K562 (cell line): ENCODE measurements at regions not wholly inside any gene's neighbourhood (a gene's known extent, or its start where the extent isn't known, plus 50 kb on each side); places are given as distances from the start of the nearest gene placed in this dataset.

Experiments
- ATAC-seq: fragments of 200-7000 bp; cut with Tn5 transposase; 3 replicates; pipeline ENCODE4 v1.9.1; 2020; ENCODE audit warnings: moderate library complexity
- BruUV-seq: library from RNA; stranded (reverse); fragments of 400-500 nt; replicated peaks from 2 replicates; lab custom pipeline; 2021; lab: Mats Ljungman, UMichigan
- CTCF ChIA-PET: fragments of 300-600 bp; formaldehyde crosslinking; extraction: SDS; loops from one replicate; lab custom pipeline; 2021; ENCODE audit warnings: low intra/inter-chr PET ratio; lab: Yijun Ruan, JAX
- POLR2A ChIA-PET: fragments of 300-600, 350-650 bp; sonication (Branson Sonifier 250); formaldehyde crosslinking; extraction: SDS; loops from one replicate; lab custom pipeline; 2021; ENCODE audit warnings: antibody characterized with exemption, inconsistent platforms; lab: Yijun Ruan, JAX
- DNase-seq, 4 experiments: peaks; one replicate each; pipeline versions ENCODE4 v3.0.0 to v3.0.0-alpha.2; 2011 to 2018; ENCODE audit warnings: low spot score in 3 of 4, mixed read lengths in 3 of 4; ENCODE audit errors: extremely low read depth in 1 of 4
- FAIRE-seq: peaks from 2 replicates; lab custom pipeline; 2011; peaks lifted over from hg19 to GRCh38; lab: Jason Lieb, UNC
- H2AFZ ChIP-seq: 2 replicates; pipeline ENCODE4 v1.6.0; 2011; ENCODE audit warnings: low read depth, low read length, control low read depth, inconsistent platforms
- H3K27ac ChIP-seq: fragments of 200-600 bp; 3 replicates; pipeline ENCODE4 v1.8.0; 2011; ENCODE audit warnings: low read depth, mild to moderate bottlenecking, control low read depth, inconsistent platforms, low read length, moderate library complexity, mixed read lengths; ENCODE audit errors: extremely low read depth
- H3K27me3 ChIP-seq, 2 experiments: fragments of 300-600 bp in 1 of 2; 2 replicates in 1 of 2; 3 replicates in 1 of 2; pipeline versions ENCODE4 v1.6.0 to v1.8.0; 2011; ENCODE audit warnings: inconsistent platforms in 2 of 2, low read length in 2 of 2, mild to moderate bottlenecking in 1 of 2, mixed read lengths in 1 of 2, moderate library complexity in 1 of 2; ENCODE audit not compliant: control insufficient read depth in 2 of 2, insufficient read depth in 2 of 2
- H3K36me3 ChIP-seq: fragments of 300-600 bp; 3 replicates; pipeline ENCODE4 v1.8.0; 2011; ENCODE audit warnings: mild to moderate bottlenecking, low read length, inconsistent platforms; ENCODE audit not compliant: control insufficient read depth, insufficient read depth
- H3K4me1 ChIP-seq, 2 experiments: fragments of 200-600 bp in 1 of 2; replicated peaks in 1 of 2; 2 replicates in 1 of 2; 3 replicates in 1 of 2; pipeline versions ENCODE4 v1.5.1 to v1.8.0; 2011; ENCODE audit warnings: inconsistent platforms in 2 of 2, low read length in 2 of 2, mild to moderate bottlenecking in 1 of 2, mixed read lengths in 1 of 2, moderate library complexity in 1 of 2; ENCODE audit not compliant: control insufficient read depth in 2 of 2, insufficient read depth in 2 of 2
- H3K4me2 ChIP-seq: 2 replicates; pipeline ENCODE4 v1.6.1; 2011; ENCODE audit warnings: low read length, control low read depth, inconsistent platforms, mixed read lengths; ENCODE audit not compliant: insufficient read depth
- H3K4me3 ChIP-seq: fragments of 200-600 bp; sonication (generic), shearing (Covaris generic); 2 replicates; pipeline ENCODE4 v1.5.1; 2016; ENCODE audit warnings: control low read depth, inconsistent platforms
- H3K79me2 ChIP-seq: fragments of 200-600 bp; 3 replicates; pipeline ENCODE4 v1.8.0; 2011; ENCODE audit warnings: low read length, inconsistent platforms; ENCODE audit not compliant: control insufficient read depth, insufficient read depth
- H3K9ac ChIP-seq, 2 experiments: 2 replicates each; pipeline versions ENCODE4 v1.6.0 to v1.6.1; 2011; ENCODE audit warnings: low read depth in 2 of 2, low read length in 2 of 2, control low read depth in 1 of 2, inconsistent platforms in 1 of 2, mild to moderate bottlenecking in 1 of 2, mixed read lengths in 1 of 2; ENCODE audit not compliant: insufficient read depth in 1 of 2
- H3K9me1 ChIP-seq: one replicate; pipeline ENCODE4 v1.6.0; 2011; ENCODE audit warnings: inconsistent platforms, mild to moderate bottlenecking, low read length, moderate library complexity; ENCODE audit not compliant: control insufficient read depth, insufficient read depth
- H3K9me3 ChIP-seq: replicated peaks from 2 replicates; pipeline ENCODE4 v1.5.1; 2011; ENCODE audit warnings: low read depth, low read length, inconsistent platforms; ENCODE audit not compliant: control insufficient read depth, insufficient read depth
- H4K20me1 ChIP-seq: replicated peaks from 2 replicates; pipeline ENCODE4 v1.6.1; 2011; ENCODE audit warnings: low read length, inconsistent platforms, mixed read lengths; ENCODE audit not compliant: control insufficient read depth, insufficient read depth
- ARNT ChIP-seq, 2 experiments: fragments of 450-650 bp; IDR thresholded peaks; 2 replicates each; pipeline ENCODE4 v1.6.1; 2016; ENCODE audit warnings: mild to moderate bottlenecking in 1 of 2
- FOXA3 ChIP-seq, 2 experiments: fragments of 450-650 bp in 1 of 2; sonication (generic) in 1 of 2; formaldehyde crosslinking; IDR thresholded peaks in 1 of 2; conservative IDR thresholded peaks in 1 of 2; 2 replicates each; pipeline versions ENCODE4 v1.4.0 to v1.8.0; 2020 to 2022; ENCODE audit warnings: mild to moderate bottlenecking in 2 of 2, missing genetic modification reagents in 1 of 2
- GATA2 ChIP-seq: sonication (generic); formaldehyde crosslinking; IDR thresholded peaks from 2 replicates; pipeline ENCODE4 v1.4.0; 2020; ENCODE audit warnings: mild to moderate bottlenecking, missing genetic modification reagents
- HDAC1 ChIP-seq, 2 experiments: fragments of 450-650 bp; IDR thresholded peaks; 2 replicates each; pipeline ENCODE4 v1.6.1; 2016 to 2017; ENCODE audit warnings: inconsistent platforms in 1 of 2, mild to moderate bottlenecking in 1 of 2, moderate library complexity in 1 of 2
- PHB ChIP-seq: fragments of 250-450 bp; sonication (Bioruptor Pico); IDR thresholded peaks from 2 replicates; pipeline ENCODE4 v1.5.0; 2021
- TARDBP ChIP-seq: fragments of 450-650 bp; IDR thresholded peaks from 2 replicates; pipeline ENCODE4 v1.6.1; 2016
- TOE1 ChIP-seq, 2 experiments: fragments of 450-650 bp in 1 of 2; sonication (generic) in 1 of 2; formaldehyde crosslinking in 1 of 2; IDR thresholded peaks; 2 replicates each; pipeline versions ENCODE4 v1.7.1 to v1.8.0; 2016 to 2022; ENCODE audit warnings: borderline replicate concordance in 2 of 2, mild to moderate bottlenecking in 2 of 2, antibody characterized with exemption in 1 of 2, inconsistent platforms in 1 of 2, low read depth in 1 of 2, missing genetic modification reagents in 1 of 2, moderate library complexity in 1 of 2
- U2AF2 ChIP-seq: fragments of 200-400 bp; formaldehyde crosslinking; optimal IDR thresholded peaks from 2 replicates; pipeline ENCODE3; 2017; ENCODE audit warnings: low read depth, mild to moderate bottlenecking, low read length
- ZNF324 ChIP-seq: fragments of 250-450 bp; sonication (Bioruptor Pico); IDR thresholded peaks from 2 replicates; pipeline ENCODE4 v1.4.0; 2020; ENCODE audit warnings: mild to moderate bottlenecking
- ZNF589 ChIP-seq: fragments of 200-800 bp; sonication (Bioruptor generic); IDR thresholded peaks from 2 replicates; pipeline ENCODE4 v1.6.1; 2016; ENCODE audit warnings: low read depth, missing genetic modification characterization, missing compliant biosample characterization
- WGBS: fragments of 100-300 bp; shearing (Covaris generic); methylation state at CpG from one replicate; pipeline ENCODE4 v1.1.6; 2016; ENCODE audit warnings: low coverage, mixed read lengths; ENCODE audit not compliant: insufficient coverage; ENCODE audit errors: missing lambda C conversion rate; 5-methylcytosine and 5-hydroxymethylcytosine counted together
- in situ Hi-C: fragments of 300-500 bp; cut with MboI; formaldehyde crosslinking; loops from 4 replicates; pipeline ENCODE4 v1.15.0; 2018; ENCODE audit warnings: inconsistent platforms, mixed read lengths
- intact Hi-C: fragments of 100-400 bp; cut with micrococcal nuclease; formaldehyde crosslinking; loops from 2 replicates; pipeline ENCODE4 v1.14.2; 2022
- TF ChIP-seq, protein P1 (sequence below): fragments of 450-650 bp; formaldehyde crosslinking; IDR thresholded peaks from 2 replicates; pipeline ENCODE4 v1.4.0; 2020; ENCODE audit warnings: mild to moderate bottlenecking, moderate library complexity

DNA sequence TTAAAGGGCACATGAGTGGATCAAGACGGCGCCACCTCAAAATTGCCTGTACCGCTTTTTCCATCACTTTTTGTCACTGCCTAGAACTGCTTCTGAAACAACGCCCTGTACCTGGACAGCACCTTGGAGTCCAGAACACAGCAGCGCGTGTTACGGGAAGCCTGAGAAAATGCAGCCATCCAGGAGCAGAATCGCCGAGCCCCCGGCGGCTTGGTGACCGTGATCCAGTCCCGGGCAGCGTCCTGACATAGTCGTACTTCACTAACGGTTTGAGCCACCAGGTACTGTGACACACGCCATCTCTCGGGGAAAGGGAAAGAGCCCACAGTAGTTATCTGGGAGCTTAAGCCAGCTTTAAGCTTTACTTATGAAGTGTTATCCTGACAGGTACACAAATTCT is 168.9 kb upstream of the SALL3 start:
- WGBS = 3% methylated on average over 16 of the region's 18 CpGs
- Histone ChIP-seq H3K79me2 (no peaks in the 10 kb centered on the region), H3K36me3 (no peaks in the 10 kb centered on the region), H3K4me2 (no peak overlapping the region), H3K9me3 (no peaks in the 10 kb centered on the region), H3K4me3 (no peak overlapping the region), H3K27ac (no peak overlapping the region)
- BruUV-seq = no TSS peak
- no peak for DNase-seq
- FAIRE-seq = no peak
- POLR2A ChIA-PET = no interaction called here
- intact Hi-C loops = no loop called here
- TF ChIP-seq TARDBP (no peak), FOXA3 (CRISPR knock-in tag; conservative IDR thresholded peaks at IDR 0.05 in 1 of 2, IDR thresholded peaks at IDR 0.05 in 1 of 2) (no peak), ZNF589 (CRISPR knock-in tag) (no peak), HDAC1 (IDR thresholded peaks at IDR 0.05) (no peak), ARNT (IDR thresholded peaks at IDR 0.05) (no peak), TOE1 (IDR thresholded peaks at IDR 0.05; ENCODE audit: borderline replicate concordance) (no peak), TOE1 (CRISPR knock-in tag; IDR thresholded peaks at IDR 0.05; ENCODE audit: borderline replicate concordance, low read depth) (no peak), GATA2 (CRISPR knock-in tag) (no peak), ZNF324 (CRISPR knock-in tag) (no peak), PHB (CRISPR knock-in tag) (no peak), U2AF2 (no peak)
- TF ChIP-seq, protein P1, sequence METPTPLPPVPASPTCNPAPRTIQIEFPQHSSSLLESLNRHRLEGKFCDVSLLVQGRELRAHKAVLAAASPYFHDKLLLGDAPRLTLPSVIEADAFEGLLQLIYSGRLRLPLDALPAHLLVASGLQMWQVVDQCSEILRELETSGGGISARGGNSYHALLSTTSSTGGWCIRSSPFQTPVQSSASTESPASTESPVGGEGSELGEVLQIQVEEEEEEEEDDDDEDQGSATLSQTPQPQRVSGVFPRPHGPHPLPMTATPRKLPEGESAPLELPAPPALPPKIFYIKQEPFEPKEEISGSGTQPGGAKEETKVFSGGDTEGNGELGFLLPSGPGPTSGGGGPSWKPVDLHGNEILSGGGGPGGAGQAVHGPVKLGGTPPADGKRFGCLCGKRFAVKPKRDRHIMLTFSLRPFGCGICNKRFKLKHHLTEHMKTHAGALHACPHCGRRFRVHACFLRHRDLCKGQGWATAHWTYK (CRISPR knock-in tag) = no peak
- TF ChIP-seq, all 486 proteins: peak for 0
- no peak overlapping the region for H3K9ac ChIP-seq
- CTCF ChIA-PET = no interaction called here
- in situ Hi-C loops = no loop called here
- ATAC-seq = no peak
- H2AFZ ChIP-seq = no peak overlapping the region
- no peaks in the 10 kb centered on the region for H3K9me1 ChIP-seq
- no peaks in the 10 kb centered on the region for H4K20me1 ChIP-seq
- peaks cover 0 to 23% of the 10 kb centered on the region in 2 experiments; a peak in 2 of 5 replicates for H3K27me3 ChIP-seq
- H3K4me1 ChIP-seq = no peaks in the 10 kb centered on the region
